ENCODE measurements at regions not wholly inside any gene's neighbourhood (a gene's known extent, or its start where the extent isn't known, plus 50 kb on each side); places are given as distances from the start of the nearest gene placed in this dataset.

- TF ChIP-seq POLR2A (IDR thresholded peaks at IDR 0.05) = no peak
- TF ChIP-seq CTCF (IDR thresholded peaks at IDR 0.05) = no peak
- TF ChIP-seq EP300 (IDR thresholded peaks at IDR 0.05) = no peak
- no peak for TF ChIP-seq POLR2AphosphoS5 (IDR thresholded peaks at IDR 0.05)
These were observed 652.4 kb downstream of the STK39 start for GRCh38 chr2:167595021-167595420.
